NCI-H146 treated with DMSO at 0.1 percent for 48 hours (cell line): ENCODE measurements at regions not wholly inside any gene's neighbourhood (a gene's known extent, or its start where the extent isn't known, plus 50 kb on each side); places are given as distances from the start of the nearest gene placed in this dataset.
"Not testable (repeated sequence)": the region's sequence is repeated elsewhere in the genome, so short reads cannot be mapped to it uniquely, and the experiment has no call there.

ENCODE experiments used
- DNase-seq: peaks from one replicate; lab custom pipeline; 2025; ENCODE audit not compliant: unreplicated experiment; lab: John Stamatoyannopoulos, UW

DNA sequence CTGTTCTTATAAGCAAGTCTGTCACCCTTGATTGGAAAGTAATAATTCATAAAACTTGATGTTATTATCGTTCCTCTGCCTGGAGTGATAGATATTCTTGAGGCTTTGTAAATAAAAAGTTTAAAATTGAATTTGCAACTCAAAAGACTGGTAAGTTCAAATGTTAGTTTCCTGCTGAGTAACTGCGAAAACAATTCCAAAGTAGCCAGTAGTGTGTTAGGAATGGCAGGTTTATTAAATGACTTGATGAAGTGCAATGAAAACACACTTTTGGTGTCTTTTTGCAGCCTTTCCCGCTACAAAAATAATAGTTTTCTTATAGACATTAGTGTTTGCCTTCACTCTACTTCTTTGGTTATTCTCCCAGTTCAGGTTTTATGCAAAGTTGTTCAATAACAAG is 299.3 kb downstream of the DLEU7 start:
- no peak for DNase-seq

DNA sequence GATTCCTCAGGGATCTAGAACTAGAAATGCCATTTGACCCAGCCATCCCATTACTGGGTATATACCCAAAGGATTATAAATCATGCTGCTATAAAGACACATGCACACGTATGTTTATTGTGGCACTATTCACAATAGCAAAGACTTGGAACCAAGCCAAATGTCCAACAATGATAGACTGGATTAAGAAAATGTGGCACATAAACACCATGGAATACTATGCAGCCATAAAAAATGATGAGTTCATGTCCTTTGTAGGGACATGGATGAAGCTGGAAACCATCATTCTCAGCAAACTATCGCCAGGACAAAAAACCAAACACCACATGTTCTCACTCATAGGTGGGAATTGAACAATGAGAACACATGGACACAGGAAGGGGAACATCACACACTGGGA is 296.3 kb downstream of the DLEU7 start:
- not testable (repeated sequence) for DNase-seq

- no peak for DNase-seq
Measured at GRCh38 chr13:50548586-50548985, 294.9 kb downstream of the DLEU7 start.

DNA sequence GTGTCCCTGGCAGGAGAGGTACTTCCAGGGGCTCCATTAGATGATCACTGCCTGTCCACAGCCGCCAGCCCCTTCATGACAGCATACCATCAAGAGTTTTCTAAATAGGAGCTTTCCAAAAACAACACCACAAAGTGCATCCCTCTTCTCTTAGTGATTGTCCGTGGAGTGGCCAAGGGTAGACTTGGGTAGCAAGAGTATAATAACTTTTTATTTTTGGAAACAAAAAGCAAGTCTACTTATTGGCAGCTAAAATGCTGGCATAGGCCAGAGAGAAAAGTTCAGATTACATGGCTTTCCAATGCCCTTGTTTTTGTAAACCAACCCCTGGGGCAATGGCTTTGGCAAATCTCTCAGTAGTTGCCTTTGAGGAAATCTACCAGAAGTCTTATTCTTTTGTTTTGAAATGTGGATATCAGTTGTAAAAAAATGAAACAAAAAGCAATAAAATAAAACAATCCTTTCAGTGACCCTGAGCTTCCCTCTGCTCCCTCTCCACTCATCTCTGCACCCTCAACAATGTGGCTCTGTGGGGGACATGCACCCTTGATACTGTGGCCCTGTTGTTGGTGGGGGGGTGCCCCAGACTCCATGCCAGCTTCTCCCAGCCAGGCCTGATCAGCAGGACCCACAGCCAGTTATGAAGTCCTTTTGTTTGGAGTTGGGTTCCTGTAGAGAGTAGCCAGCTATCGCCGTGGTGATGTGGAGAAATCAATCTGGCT is 294.1 kb downstream of the DLEU7 start:
- no peak for DNase-seq

DNA sequence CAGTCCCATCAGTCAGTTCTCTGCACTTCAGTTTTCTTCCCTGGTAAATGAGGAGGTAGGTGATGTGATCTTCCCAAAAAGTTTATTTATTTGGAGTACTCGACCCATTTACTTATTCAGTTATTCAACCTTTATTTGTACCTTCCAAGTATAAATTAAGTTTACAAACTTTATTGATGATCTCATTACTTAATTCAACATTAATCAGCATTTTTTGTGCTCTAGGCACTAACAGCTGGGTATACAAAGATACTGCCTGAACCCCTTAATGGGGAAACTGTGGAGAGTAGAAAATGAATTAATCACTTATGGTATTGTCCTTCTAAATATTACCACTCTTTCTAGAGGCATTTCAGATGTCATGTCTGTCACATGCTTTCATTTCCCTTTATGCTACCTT is 293.3 kb downstream of the DLEU7 start:
- no peak for DNase-seq

- no peak for DNase-seq
Measured at GRCh38 chr13:50552424-50552966, 291.0 kb downstream of the DLEU7 start.

- DNase-seq = no peak
Measured at GRCh38 chr13:50561739-50562138, 281.8 kb downstream of the DLEU7 start.

DNA sequence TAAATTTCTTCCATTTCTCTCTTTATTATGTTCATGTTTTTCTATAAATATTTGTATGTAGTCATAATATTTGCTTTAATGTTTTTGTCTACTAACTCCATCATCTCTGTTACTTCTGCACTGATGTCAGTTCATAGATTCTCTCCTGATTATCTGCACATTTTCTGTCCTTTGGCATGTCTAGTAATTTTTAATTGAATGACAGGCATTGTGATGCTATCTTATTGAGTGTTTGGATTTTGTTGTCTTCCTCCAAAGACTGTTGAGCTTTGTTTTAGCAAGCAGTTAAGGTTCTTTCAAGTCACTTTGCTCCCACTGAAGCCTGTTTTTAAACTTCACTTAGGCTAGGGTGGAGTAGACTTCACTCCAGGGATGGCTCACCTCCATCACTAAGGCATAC is 276.8 kb downstream of the DLEU7 start:
- no peak for DNase-seq

- no peak for DNase-seq
Measured at GRCh38 chr13:50572129-50572528, 271.4 kb downstream of the DLEU7 start.

GRCh38 chr13:50573066-50573465 is 270.4 kb downstream of the DLEU7 start:
- no peak for DNase-seq

DNA sequence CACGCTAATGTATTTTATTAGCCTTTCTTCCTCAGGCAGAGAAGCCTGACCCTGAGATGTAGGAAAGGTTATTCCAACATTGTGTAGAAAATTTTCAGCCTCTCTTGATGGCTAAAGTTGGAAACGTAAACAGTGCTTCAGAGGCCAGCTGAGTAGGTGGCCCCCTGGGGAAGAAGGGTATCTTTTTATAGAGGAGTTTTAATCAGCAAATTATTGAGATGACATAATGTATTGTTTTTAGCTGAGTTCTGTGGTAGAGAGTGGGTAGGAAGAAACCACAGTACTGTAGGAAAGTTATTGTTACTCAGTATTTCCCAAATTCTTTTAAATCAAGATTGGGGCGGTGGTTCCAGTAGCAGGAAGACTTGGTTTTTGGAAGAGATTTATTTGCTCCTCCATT is 268.8 kb downstream of the DLEU7 start:
- DNase-seq = no peak

DNA sequence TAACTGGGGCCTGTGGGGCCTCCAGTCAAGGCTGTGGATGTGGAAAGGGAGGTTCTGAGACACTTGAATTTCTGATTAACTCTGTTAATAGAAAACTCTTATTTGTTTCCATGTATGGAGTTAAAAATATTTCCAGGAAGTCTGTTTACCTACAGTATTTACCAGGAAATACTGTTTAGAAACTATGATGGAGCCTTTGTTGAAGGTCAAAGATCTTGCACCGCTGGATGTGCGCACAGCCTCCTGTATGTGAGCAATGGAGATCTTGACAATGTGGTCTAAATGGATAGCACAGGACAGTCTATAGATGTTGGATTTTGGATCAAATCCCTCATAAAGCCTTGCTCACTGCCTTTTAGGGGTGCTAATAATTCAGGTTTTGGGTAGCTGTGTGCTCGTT is 268.4 kb downstream of the DLEU7 start:
- DNase-seq = no peak

DNA sequence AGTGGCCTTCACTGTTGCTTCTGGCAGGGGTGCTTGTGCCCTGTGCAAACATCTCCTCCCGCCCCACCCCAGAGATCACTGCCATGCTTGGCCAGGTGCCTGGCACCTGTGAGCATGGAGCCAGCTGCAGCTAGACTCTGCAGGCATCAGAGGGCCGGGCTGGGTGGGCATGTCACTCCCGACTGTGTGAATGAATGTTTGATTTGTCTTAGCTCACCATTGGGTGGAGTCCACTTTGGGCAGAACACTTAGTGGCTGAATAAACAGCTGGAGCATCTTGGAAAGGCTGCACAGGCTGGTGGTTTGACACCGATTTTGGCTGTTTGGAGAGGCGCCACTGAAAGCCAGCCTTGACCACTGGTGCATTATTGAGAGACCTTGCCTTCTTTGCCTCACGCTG is 267.3 kb downstream of the DLEU7 start:
- peak; percentile 53 for DNase-seq

GRCh38 chr13:50577806-50578205 is 265.7 kb downstream of the DLEU7 start:
- no peak for DNase-seq

DNA sequence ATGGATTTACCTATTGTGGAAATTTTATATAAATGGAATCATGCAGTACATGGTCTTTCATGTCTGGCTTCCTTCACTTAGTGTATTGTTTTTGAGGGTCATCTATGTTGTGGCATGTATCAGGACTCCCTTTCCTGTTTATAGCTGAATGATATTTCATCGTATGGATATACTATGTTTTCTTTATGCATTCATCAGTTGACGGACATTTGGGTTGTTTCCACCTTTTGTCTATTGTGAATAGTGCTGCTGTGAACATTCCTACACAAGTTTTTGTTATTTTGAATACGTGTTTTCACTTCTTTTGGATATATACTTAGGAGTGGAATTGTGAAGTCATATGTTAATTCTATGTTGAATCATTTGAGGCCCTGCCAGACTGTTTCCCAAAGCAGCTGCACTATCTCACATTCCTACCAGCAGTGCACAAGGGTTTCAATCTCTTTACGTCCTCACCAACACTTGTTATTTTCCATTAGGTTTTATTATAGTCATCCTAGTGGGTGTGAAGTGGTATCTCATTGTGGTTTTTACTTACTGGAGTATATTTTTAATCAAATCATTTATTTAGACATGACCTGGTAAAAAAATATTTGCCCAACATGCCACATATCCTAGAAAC is 262.7 kb downstream of the DLEU7 start:
- DNase-seq = no peak

DNA sequence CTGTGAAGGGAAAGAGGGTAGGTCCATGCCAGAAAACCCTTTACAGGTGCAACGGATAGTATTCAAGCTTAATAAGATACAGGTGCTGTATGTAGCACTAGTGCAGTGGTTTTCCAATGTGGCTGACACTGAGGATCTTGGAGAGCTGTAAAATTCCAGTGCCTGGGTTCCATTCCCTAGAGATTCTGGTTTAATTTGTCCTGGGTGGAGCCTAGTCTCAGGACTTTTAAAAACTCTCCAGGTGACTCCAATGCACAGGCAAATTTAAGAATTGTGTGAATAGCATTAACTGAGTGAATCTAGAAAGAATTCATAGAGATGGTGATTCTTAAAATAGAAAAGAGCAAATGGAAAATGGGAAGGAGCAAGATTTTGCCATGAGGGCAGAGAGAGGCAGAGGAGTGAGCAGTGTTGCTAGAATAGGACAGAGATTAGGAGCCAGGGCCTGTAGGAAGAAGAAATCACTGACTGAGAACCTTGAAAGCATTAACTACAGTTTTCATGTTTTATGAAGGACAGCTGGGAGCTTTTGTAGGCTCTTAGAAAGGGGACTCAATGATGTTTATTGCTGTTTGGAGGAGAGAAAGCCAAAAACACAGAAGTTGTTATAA is 261.8 kb downstream of the DLEU7 start:
- no peak for DNase-seq

DNA sequence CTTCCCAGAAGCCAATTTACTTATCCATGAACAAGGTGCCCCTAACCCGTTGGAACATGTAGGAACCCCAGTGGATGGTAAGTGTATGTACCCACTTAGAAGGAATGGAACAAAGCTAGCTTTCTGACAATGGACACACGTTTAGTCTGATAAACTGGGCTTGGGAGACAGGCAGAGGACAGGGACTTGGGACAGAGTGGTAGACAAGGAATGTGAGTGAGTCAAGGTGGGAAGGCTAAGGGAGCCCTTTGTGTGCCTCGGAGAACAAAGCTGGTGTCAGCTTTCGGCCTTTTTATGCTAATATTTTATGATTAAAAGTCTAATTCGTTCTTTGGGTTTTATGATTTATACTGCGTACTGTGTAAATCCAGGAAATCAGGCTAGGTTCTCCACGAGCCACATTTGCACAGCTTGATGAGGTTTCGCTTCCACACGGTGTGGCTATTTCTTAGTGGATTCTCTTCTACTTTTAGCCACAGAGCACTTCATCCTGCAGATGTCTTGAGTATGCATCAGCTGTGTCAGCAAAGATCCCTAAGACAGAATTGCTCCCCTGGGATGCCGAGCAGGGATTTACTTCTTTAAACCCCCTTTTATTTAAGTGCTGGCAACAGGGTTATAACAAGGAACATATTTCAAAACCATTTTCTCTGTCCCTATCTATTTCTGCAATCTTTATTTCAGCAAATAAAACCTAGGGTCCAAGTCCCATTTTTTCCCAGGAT is 258.5 kb downstream of the DLEU7 start:
- no peak for DNase-seq

- no peak for DNase-seq
Measured at GRCh38 chr13:50585674-50586413, 257.6 kb downstream of the DLEU7 start.

DNA sequence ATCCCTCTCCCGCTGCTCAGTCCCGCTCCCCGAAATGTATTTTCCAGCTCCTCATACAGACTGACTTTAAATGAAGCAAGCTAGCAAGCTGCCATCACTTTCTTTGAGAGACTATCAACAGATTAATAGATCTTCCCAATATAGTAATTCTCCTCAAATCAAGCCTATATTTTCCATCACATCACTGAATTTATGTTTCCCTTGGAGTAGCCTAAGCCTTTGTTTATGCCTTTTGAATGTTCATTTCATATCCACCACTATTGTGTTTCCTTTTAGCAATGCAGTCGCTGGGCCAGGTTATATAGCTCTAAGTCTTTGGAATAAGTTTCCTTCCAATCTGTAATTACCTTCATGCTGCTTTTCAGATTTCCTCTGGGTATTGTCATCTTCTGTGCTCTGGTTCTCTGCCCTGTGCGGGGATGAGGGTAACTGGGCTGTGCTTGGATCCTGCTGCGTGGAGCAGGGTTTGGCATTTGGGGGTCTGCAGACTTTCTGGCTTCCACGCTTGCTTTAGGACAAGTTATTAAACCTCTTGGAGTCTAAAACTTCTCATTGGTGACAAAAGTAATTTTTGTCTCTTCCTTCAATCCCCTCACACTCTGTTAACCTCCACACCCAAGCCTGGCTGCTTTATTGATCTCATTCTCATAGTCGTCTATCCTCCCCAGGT is 256.9 kb downstream of the DLEU7 start:
- no peak for DNase-seq

- DNase-seq = no peak
Measured at GRCh38 chr13:50587115-50587514, 256.4 kb downstream of the DLEU7 start.
